ENCODE measurements at regions not wholly inside any gene's neighbourhood (a gene's known extent, or its start where the extent isn't known, plus 50 kb on each side); places are given as distances from the start of the nearest gene placed in this dataset.
A peak's percentile ranks its signal among the peaks of the same experiment; 100 is the strongest.

DNA sequence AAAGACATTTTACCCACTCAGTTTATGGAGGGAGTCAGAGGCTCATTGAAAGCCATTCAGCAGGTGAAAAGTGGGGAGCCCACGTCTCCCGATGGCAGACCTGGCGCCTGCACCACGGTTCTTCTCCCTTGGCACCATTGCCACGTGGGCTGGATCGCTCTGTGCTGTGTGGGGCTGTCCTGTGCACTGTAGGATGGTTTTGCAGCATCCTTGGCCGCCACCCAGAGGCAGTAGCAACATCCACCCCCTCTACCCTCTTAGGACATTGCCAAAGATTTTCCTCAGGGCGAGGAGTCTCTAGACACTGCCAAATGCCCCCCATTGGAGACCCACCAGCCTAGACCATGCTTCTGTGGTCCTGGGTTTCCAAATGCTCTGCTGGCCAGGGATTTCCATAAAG is 60.2 kb downstream of the SYNE3 start:
- H3K36me3 ChIP-seq (ENCODE audit: control insufficient read depth, insufficient read depth, low read length): peaks cover 2% of the 10 kb centered on the region
- H3K27me3 ChIP-seq (ENCODE audit: control insufficient read depth, insufficient read depth, low read length): peaks cover 9% of the 10 kb centered on the region

DNA sequence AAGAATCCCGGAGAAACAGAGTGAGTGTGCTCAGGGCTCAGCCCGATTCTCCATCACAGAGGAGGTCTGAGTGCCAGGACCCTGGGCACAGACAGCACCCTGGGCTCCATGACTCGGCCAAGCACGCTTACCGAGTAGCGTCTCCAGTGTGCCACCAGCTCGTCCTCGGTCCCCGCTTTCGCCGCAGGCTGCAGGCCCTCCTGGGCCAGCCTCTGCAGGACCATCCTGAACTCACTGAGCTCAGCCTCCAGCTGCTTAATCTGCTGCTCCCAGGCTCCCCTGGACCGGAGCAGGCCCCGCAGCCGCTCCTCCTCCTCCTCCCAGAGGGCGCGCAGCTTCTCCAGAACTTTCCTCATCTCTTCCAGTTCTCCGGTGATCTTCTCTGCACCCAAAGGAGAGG is 61.2 kb downstream of the SYNE3 start:
- no peak for DNase-seq
- Histone ChIP-seq H3K4me3 (ENCODE audit: low read length) (no peak overlapping the region), H3K9me3 (ENCODE audit: control insufficient read depth, low read depth, low read length) (no peaks in the 10 kb centered on the region), H3K4me1 (ENCODE audit: control insufficient read depth, insufficient read depth, low read length) (peaks cover 6% of the 10 kb centered on the region), H3K36me3 (ENCODE audit: control insufficient read depth, insufficient read depth, low read length) (peaks cover 2% of the 10 kb centered on the region), H3K27ac (ENCODE audit: low read length) (no peak overlapping the region), H3K27me3 (ENCODE audit: control insufficient read depth, insufficient read depth, low read length) (no peaks in the 10 kb centered on the region)
- WGBS (ENCODE audit: insufficient coverage, low lambda C conversion rate): 84% methylated on average over 6 of the region's 17 CpGs

More for the DNA sequence above, 60.2 kb downstream of the SYNE3 start:
- WGBS (ENCODE audit: insufficient coverage, low lambda C conversion rate): no CpG with 5 or more reads among the region's 8 CpGs
- no peak overlapping the region for H3K4me3 ChIP-seq (ENCODE audit: low read length)
- DNase-seq: no peak
- no peak overlapping the region for H3K27ac ChIP-seq (ENCODE audit: low read length)
- H3K9me3 ChIP-seq (ENCODE audit: control insufficient read depth, low read depth, low read length): no peaks in the 10 kb centered on the region
- H3K4me1 ChIP-seq (ENCODE audit: control insufficient read depth, insufficient read depth, low read length): peaks cover 6% of the 10 kb centered on the region

DNA sequence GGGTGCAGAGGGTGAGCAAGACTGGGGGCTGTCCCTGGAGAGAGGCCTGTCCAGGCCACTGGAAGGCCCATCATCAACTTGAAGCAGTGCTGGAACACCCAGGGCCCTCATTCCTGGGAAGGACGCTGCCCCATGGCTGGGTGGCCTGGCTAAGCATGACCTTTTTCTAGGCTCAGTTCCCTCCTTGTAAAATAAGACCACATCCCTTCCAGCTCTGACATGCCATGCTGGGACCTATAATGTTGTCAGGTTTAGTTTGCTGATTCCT is 62.8 kb downstream of the SYNE3 start:
- no CpG with 5 or more reads among the region's 1 CpG for WGBS (ENCODE audit: insufficient coverage, low lambda C conversion rate)
- Histone ChIP-seq H3K27me3 (ENCODE audit: control insufficient read depth, insufficient read depth, low read length) (no peaks in the 10 kb centered on the region), H3K27ac (ENCODE audit: low read length) (no peak overlapping the region), H3K4me1 (ENCODE audit: control insufficient read depth, insufficient read depth, low read length) (peaks cover 6% of the 10 kb centered on the region), H3K4me3 (ENCODE audit: low read length) (no peak overlapping the region), H3K36me3 (ENCODE audit: control insufficient read depth, insufficient read depth, low read length) (peaks cover 2% of the 10 kb centered on the region), H3K9me3 (ENCODE audit: control insufficient read depth, low read depth, low read length) (no peaks in the 10 kb centered on the region)
- DNase-seq: no peak

DNA sequence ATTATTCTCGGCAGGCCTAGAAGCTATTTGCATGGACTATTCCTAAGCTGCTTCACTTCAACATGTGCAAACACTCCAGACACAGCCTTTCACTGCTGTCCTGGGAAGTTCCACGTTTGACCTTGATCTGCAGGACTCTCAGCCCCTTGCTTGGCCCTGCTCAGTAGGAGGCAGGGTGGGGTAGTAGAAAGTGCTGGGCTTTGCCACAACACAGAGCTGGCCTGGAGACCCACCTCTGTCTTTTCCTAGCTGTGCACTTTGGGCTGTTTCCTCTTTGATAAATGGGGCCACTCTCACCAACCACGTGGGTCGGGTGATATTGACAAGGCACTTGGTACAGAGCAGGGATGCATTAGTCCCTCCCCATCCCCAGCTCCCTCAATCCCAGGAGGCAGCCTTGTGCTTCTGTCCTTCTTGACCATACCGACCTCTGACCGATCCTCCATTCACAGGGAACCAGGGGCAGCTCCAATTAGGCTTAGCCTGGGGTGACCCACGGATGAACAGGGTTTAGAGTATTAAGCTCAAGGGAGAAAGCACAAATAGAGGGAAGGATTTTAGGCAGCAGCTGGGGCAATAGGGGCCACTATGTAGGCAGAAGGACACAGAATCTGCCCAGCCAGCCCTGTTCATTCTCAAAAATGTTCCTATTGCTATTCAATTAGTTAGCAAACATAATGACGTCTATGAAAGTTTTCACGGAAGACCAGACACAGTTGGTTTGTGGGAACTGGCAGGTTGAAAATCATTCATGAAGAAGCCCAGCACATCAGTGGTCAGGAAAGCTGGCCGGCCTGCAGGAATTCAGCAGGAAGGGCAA is 63.3 kb downstream of the SYNE3 start:
- no peaks in the 10 kb centered on the region for H3K9me3 ChIP-seq (ENCODE audit: control insufficient read depth, low read depth, low read length)

DNA sequence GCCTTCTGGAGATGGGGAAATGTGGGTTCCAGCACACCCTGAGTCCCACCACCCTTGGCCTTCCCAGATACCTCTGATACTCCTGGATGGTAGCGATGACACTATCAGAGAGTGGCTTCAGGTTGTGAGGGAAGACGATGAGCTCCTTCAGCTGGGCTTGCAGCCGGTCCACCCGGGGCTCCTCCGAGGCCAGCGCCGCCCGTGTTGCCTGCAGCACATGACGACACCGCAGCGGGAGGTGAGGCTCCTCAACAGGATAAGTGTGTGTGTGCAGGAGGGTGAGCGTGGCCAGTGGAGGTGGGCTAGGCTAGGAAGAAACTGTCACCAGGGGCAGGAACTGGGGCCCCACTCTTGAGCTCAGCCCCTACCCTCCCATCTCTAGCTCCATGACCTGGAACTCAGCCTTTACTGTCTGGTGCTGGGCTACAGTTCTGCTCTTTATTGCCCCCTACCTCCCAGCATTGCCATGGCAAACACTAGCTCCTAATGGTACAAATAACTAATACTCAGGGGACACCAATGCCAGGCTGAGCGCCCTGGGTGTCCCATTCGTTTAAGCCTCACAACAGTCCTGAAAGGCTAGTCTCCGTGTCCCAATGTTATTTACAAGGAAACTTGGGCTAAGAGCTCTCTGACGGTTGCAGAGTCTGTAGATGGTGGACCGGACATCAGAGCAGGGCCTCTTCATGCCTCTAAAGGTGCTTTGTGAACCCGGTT is 64.1 kb downstream of the SYNE3 start:
- H3K27ac ChIP-seq (ENCODE audit: low read length): no peak overlapping the region
- peaks cover 2% of the 10 kb centered on the region for H3K36me3 ChIP-seq (ENCODE audit: control insufficient read depth, insufficient read depth, low read length)
- H3K27me3 ChIP-seq (ENCODE audit: control insufficient read depth, insufficient read depth, low read length): no peaks in the 10 kb centered on the region
- no peak overlapping the region for H3K4me3 ChIP-seq (ENCODE audit: low read length)
- DNase-seq: peak in 1 of 2 donors; percentile 27
- peaks cover 6% of the 10 kb centered on the region for H3K4me1 ChIP-seq (ENCODE audit: control insufficient read depth, insufficient read depth, low read length)
- no CpG with 5 or more reads among the region's 18 CpGs for WGBS (ENCODE audit: insufficient coverage, low lambda C conversion rate)
- H3K9me3 ChIP-seq (ENCODE audit: control insufficient read depth, low read depth, low read length): no peaks in the 10 kb centered on the region

More for the DNA sequence above, 63.3 kb downstream of the SYNE3 start:
- H3K36me3 ChIP-seq (ENCODE audit: control insufficient read depth, insufficient read depth, low read length): peaks cover 2% of the 10 kb centered on the region
- no peak overlapping the region for H3K27ac ChIP-seq (ENCODE audit: low read length)
- no peaks in the 10 kb centered on the region for H3K27me3 ChIP-seq (ENCODE audit: control insufficient read depth, insufficient read depth, low read length)
- DNase-seq: peak in 1 of 2 donors; percentile 50
- peaks cover 6% of the 10 kb centered on the region for H3K4me1 ChIP-seq (ENCODE audit: control insufficient read depth, insufficient read depth, low read length)
- WGBS (ENCODE audit: insufficient coverage, low lambda C conversion rate): no CpG with 5 or more reads among the region's 10 CpGs
- H3K4me3 ChIP-seq (ENCODE audit: low read length): no peak overlapping the region

DNA sequence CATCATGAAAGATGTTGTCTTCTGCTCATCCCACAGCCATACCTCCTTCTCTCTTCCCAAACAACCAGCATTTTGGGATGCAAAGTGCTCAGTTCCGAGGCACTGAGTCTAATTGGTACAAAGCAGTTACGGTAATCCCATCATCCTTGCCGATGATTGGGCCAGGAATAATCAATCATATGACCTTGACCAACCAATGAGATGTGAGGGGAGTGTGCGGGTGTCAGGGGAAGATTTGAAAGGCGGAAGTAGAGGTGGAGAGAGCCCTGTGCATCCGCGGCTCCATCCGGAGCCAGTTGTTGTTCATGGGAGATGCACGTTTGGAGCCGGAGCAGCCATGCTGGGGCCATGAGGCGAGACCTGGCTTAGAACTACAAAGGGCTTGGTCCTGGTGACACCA is 67.3 kb downstream of the SYNE3 start:
- peaks cover 14% of the 10 kb centered on the region for H3K4me1 ChIP-seq (ENCODE audit: control insufficient read depth, insufficient read depth, low read length)
- H3K36me3 ChIP-seq (ENCODE audit: control insufficient read depth, insufficient read depth, low read length): no peaks in the 10 kb centered on the region
- no peaks in the 10 kb centered on the region for H3K9me3 ChIP-seq (ENCODE audit: control insufficient read depth, low read depth, low read length)
- no CpG with 5 or more reads among the region's 11 CpGs for WGBS (ENCODE audit: insufficient coverage, low lambda C conversion rate)
- no peak overlapping the region for H3K4me3 ChIP-seq (ENCODE audit: low read length)
- H3K27me3 ChIP-seq (ENCODE audit: control insufficient read depth, insufficient read depth, low read length): no peaks in the 10 kb centered on the region
- H3K27ac ChIP-seq (ENCODE audit: low read length): no peak overlapping the region
- no peak for DNase-seq

DNA sequence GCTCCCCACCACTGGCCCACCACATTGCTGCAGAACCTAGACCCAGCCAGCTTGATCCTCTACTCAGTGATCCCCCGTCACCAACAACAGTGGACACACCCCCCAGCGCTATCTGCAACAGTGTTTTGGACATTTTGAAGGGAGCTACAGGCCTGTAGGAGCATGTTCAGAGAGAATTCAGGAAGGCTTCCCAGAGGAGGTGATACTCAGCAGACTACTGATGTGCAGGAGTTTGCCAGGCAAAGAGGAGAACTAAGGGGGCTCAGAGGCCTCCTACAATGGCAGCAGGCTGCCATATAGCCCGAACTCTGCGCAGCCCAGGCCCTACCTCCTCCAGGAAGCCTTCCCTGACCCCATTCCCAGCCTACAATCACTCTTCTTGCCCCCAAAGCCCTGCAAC is 70.0 kb downstream of the SYNE3 start:
- no CpG with 5 or more reads among the region's 4 CpGs for WGBS (ENCODE audit: insufficient coverage, low lambda C conversion rate)
- H3K27me3 ChIP-seq (ENCODE audit: control insufficient read depth, insufficient read depth, low read length): no peaks in the 10 kb centered on the region
- H3K4me3 ChIP-seq (ENCODE audit: low read length): no peak overlapping the region
- no peak for DNase-seq
- H3K27ac ChIP-seq (ENCODE audit: low read length): no peak overlapping the region
- H3K9me3 ChIP-seq (ENCODE audit: control insufficient read depth, low read depth, low read length): no peaks in the 10 kb centered on the region
- no peaks in the 10 kb centered on the region for H3K36me3 ChIP-seq (ENCODE audit: control insufficient read depth, insufficient read depth, low read length)
- H3K4me1 ChIP-seq (ENCODE audit: control insufficient read depth, insufficient read depth, low read length): peaks cover 15% of the 10 kb centered on the region

DNA sequence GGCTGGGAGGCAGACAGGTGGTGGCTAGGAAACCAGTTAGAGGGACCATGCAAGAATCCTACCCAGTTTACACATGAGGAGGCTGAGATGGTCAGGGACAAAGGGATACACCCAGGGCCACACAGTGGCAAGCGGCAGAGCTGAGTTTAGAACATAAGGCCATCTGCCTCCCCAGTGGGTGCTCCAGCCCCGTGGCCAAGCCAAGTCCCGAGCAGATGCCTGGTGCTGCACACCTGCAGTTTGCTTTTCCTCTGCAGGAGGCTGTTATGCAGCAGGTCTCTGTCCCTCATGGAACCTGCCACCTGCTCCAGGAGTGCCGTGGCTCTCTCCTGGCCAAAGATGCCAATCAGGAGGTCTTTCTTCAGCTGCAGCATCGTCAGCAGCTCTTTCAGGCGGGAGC is 70.8 kb downstream of the SYNE3 start:
- DNase-seq: no peak
- H3K9me3 ChIP-seq (ENCODE audit: control insufficient read depth, low read depth, low read length): no peaks in the 10 kb centered on the region
- H3K4me3 ChIP-seq (ENCODE audit: low read length): no peak overlapping the region
- H3K27ac ChIP-seq (ENCODE audit: low read length): no peak overlapping the region
- no CpG with 5 or more reads among the region's 6 CpGs for WGBS (ENCODE audit: insufficient coverage, low lambda C conversion rate)
- H3K27me3 ChIP-seq (ENCODE audit: control insufficient read depth, insufficient read depth, low read length): no peaks in the 10 kb centered on the region
- H3K4me1 ChIP-seq (ENCODE audit: control insufficient read depth, insufficient read depth, low read length): peaks cover 15% of the 10 kb centered on the region
- H3K36me3 ChIP-seq (ENCODE audit: control insufficient read depth, insufficient read depth, low read length): no peaks in the 10 kb centered on the region

DNA sequence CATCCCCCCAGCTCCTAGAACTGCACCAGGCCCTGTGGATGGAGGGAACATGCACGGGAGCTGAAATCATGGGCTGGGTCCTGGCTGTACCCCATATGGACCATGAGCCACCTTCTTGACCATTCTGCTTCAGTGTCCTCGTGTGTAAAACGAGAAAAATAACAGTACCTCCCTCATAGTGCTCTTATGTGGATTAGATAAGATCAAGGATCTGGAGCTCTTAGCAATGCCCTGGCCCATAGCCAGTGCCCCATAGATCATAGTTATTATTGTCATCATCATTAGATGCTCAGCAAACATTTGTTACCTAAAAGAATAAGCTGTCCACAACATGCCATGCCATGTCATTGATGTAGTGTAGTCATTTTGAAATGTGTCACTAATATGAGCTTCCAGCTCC is 71.3 kb downstream of the SYNE3 start:
- no peak overlapping the region for H3K27ac ChIP-seq (ENCODE audit: low read length)
- no peak for DNase-seq
- no CpG with 5 or more reads among the region's 3 CpGs for WGBS (ENCODE audit: insufficient coverage, low lambda C conversion rate)
- no peaks in the 10 kb centered on the region for H3K27me3 ChIP-seq (ENCODE audit: control insufficient read depth, insufficient read depth, low read length)
- no peaks in the 10 kb centered on the region for H3K9me3 ChIP-seq (ENCODE audit: control insufficient read depth, low read depth, low read length)
- H3K4me1 ChIP-seq (ENCODE audit: control insufficient read depth, insufficient read depth, low read length): peaks cover 15% of the 10 kb centered on the region
- H3K36me3 ChIP-seq (ENCODE audit: control insufficient read depth, insufficient read depth, low read length): no peaks in the 10 kb centered on the region
- H3K4me3 ChIP-seq (ENCODE audit: low read length): no peak overlapping the region

DNA sequence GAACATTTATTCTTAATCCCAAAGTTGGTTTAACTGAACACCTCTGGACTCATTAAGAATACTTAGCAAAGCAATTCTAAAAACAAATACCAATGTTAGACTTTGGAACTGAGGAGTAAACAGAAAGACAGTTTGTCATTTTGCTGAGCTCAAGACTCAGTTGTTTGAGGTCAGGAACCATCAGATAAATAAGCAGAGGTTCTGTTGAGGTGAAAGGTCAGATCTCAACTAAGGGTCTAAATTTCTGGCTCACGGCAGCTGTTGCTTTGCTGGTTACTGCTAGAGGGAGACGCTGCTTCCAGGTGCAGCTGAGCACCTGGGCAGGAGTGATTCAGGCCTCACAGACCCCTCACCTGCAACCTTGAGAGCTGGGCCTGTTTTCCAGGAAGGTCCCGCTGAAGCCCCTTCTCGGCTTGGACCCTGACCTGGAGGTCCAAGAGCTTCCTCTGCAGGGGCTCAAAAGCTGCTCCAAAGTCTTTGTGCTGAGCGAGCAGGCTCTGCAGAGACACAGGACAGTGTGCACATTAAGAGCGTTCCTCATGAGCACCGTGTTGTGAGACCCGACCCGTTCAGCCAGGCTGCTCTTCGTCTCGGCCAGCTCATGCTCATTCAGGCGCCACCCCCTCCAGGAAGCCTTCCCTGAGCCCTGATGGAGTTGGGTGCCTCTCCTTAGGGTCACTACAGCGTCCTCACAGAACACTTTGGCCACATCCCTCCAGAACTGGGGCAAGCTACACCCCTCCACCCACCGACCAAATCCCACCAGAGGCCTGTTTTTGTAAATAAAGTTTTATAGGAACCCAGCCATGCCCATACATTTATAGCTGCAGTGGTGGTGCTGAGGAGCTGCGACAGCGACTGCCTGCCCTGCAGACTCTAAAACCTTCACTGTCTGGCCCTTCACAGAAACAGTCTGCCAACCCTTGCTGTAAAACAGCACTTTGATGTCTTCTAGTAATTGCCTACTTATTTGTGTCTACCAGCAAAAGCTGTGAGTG is 72.0 kb downstream of the SYNE3 start:
- no peak overlapping the region for H3K4me3 ChIP-seq (ENCODE audit: low read length)
- WGBS (ENCODE audit: insufficient coverage, low lambda C conversion rate): no CpG with 5 or more reads among the region's 16 CpGs
- H3K9me3 ChIP-seq (ENCODE audit: control insufficient read depth, low read depth, low read length): no peaks in the 10 kb centered on the region
- no peaks in the 10 kb centered on the region for H3K27me3 ChIP-seq (ENCODE audit: control insufficient read depth, insufficient read depth, low read length)
- peaks cover 15% of the 10 kb centered on the region for H3K4me1 ChIP-seq (ENCODE audit: control insufficient read depth, insufficient read depth, low read length)
- DNase-seq: peak in 1 of 2 donors; percentile 70
- no peaks in the 10 kb centered on the region for H3K36me3 ChIP-seq (ENCODE audit: control insufficient read depth, insufficient read depth, low read length)
- peak overlapping the region; percentile 8 for H3K27ac ChIP-seq (ENCODE audit: low read length)

All from large intestine (tissue), 3 donors.